HG03521 (cell line): ENCODE measurements at regions not wholly inside any gene's neighbourhood (a gene's known extent, or its start where the extent isn't known, plus 50 kb on each side); places are given as distances from the start of the nearest gene placed in this dataset.
A peak's percentile ranks its signal among the peaks of the same experiment; 100 is the strongest.
"Not testable (repeated sequence)": the region's sequence is repeated elsewhere in the genome, so short reads cannot be mapped to it uniquely, and the experiment has no call there.

Experiments used
- ATAC-seq: cut with Tn5 transposase; IDR thresholded peaks from one replicate; pipeline ENCODE4 v1.9.1; 2021; ENCODE audit warnings: mild to moderate bottlenecking, moderate library complexity; ENCODE audit not compliant: unreplicated experiment

DNA sequence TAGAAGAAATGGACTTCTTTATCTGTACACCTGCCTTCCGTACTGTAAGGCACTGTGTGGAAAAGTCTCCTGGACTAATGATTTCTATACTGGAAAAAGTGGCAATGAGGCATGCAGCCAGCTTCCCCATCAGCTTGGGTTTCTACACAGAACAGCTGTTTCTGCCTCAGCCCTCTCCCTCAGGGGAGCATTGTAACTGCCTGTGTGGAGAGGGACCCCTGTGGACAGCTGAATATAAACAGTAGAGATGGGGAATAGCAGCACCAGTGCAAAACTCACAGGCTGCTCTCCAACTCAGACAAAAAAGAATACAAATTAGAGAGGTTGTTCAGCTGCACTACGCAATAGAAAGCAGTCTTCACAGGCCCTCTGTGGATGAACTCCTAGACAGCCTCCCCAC is 451.3 kb upstream of the MBL2 start:
- no peak for ATAC-seq

DNA sequence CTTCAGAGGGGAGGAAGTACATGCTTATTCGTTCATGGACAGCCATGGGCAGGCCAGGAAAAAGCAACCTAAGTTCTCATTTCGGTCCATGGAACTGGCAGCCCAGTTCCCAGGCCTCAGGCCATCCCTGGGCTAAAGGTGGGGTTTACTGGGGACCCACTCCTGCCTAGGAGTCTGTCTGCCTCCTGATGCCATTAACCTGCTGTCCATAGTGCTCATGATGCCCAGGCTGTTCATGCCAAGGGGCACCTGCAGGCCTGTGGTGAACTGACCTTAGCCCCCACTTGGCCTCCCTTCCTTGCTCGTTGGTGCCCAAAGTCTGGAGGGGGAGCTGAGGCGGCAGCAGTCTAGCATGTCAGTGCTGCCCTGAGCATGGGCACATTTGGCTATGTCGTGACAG is 450.2 kb upstream of the MBL2 start:
- no peak for ATAC-seq

GRCh38 chr10:53209944-53210611 is 437.5 kb upstream of the MBL2 start:
- ATAC-seq, result no peak

GRCh38 chr10:53183733-53184132 is 411.1 kb upstream of the MBL2 start:
- no peak for ATAC-seq

GRCh38 chr10:53177468-53177867 is 404.9 kb upstream of the MBL2 start:
- ATAC-seq, result no peak

DNA sequence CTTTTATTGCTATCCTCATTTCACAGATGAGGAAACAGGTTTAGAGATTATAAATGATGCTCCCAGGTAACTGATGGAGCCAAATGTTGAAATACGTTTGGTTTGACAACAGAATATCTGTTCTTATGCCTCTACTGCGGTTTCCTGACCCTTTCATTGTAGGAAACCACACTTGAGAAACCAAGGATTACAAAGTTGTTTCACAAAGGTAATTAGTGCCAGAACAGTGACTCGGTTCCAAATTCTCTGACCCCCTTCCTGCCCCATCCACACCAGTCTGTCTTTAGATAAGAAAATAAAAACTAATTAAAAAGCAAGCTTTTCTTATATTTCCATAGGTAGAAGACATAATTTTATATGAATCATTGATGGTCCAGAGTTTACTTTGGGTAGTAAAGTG is 393.7 kb upstream of the MBL2 start:
- no peak for ATAC-seq

GRCh38 chr10:53162856-53163255 is 390.3 kb upstream of the MBL2 start:
- no peak for ATAC-seq

GRCh38 chr10:53161231-53161630 is 388.6 kb upstream of the MBL2 start:
- no peak for ATAC-seq

DNA sequence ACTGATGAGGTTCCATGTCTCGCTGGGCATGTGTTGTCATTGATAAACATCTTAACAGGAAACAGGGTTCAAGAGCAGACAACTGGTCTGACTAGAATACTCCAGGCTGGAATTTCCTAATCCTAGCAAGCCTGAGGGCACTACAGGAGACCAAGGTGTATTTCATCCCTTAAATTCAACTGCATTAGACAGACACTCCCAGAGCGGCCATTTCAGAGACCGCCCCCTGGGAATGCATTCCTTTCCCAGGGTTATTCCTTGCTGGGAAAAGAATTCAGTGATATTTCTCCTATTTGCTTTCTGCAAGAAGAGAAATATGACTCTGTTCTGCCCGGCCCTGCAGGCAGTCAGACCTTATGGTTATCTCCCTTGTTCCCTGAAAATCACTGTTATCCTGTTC is 383.1 kb upstream of the MBL2 start:
- ATAC-seq, result not testable (repeated sequence)

GRCh38 chr10:53153831-53154230 is 381.2 kb upstream of the MBL2 start:
- no peak for ATAC-seq

- no peak for ATAC-seq
Observed at GRCh38 chr10:53140506-53140905, 367.9 kb upstream of the MBL2 start.

GRCh38 chr10:53135897-53136253 is 363.3 kb upstream of the MBL2 start:
- no peak for ATAC-seq

GRCh38 chr10:53135213-53135896 is 362.8 kb upstream of the MBL2 start:
- peak; percentile 62 for ATAC-seq

GRCh38 chr10:53134050-53134449 is 361.5 kb upstream of the MBL2 start:
- no peak for ATAC-seq

DNA sequence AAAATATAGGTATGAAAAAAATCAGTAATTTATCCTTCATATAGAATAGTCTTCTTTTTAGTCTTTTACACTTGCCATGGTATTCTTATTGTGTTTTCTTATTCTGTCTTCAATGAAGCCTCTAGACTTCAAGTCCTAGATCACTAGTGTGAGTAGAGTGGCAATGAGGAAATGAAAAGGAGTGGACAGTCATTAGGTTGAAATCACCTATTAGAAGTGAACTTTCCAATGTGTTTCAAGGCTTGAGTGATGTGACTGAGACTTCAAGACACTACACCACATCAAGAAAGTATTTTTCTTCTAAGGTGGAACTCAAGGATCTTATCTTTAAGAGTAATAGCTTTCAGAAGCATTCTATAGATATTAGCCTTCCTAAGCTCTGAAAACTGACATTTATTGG is 357.8 kb upstream of the MBL2 start:
- ATAC-seq, result no peak

- no peak for ATAC-seq
Observed at GRCh38 chr10:53127686-53128085, 355.1 kb upstream of the MBL2 start.

- no peak for ATAC-seq
Observed at GRCh38 chr10:53123311-53123710, 350.7 kb upstream of the MBL2 start.

GRCh38 chr10:53122281-53122680 is 349.7 kb upstream of the MBL2 start:
- ATAC-seq, result no peak

- ATAC-seq, result no peak
Observed at GRCh38 chr10:53115660-53116059, 343.1 kb upstream of the MBL2 start.

- no peak for ATAC-seq
Observed at GRCh38 chr10:53111529-53111928, 338.9 kb upstream of the MBL2 start.

GRCh38 chr10:53109320-53109719 is 336.7 kb upstream of the MBL2 start:
- ATAC-seq, result no peak

- ATAC-seq, result no peak
Observed at GRCh38 chr10:53108317-53108934, 335.8 kb upstream of the MBL2 start.
